ENCODE measurements at regions not wholly inside any gene's neighbourhood (a gene's known extent, or its start where the extent isn't known, plus 50 kb on each side); places are given as distances from the start of the nearest gene placed in this dataset.
"Not testable (repeated sequence)": the region's sequence is repeated elsewhere in the genome, so short reads cannot be mapped to it uniquely, and the experiment has no call there.

DNA sequence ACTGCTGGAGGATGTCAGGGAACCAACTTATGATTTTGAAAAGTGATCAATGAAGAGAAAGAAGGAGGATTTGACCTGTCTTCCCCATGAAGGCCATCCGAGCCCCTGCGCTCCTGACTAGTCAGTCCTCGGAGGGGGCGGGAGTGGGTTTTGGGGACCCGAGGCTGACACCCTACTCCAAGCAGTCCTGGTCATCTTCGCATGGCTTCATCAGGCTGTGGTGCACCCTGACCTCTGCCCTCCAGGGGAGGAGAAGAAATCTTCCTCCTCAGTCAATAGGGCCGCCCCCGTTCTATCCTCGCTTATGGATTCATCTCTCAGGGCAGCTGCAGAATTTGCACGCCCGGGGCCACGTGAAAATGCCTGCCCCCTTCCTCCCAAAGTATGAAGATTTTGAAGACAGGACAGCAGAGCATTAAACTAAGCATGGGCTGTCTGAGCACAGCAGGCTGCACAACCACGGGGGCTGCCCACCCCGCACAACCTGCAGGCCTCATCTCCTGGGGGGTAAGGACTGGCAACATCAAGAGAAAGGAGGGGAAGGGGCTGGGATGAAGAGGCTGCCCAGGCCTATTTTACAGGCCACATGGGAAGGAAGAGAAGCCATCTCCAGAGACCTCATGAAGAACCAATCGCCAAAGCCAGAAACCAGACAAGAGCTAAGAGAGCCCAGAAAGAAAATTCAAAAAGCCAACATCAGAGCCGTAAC, 138.1 kb upstream of the PHACTR3 start:
- DNase-seq = no peak

DNA sequence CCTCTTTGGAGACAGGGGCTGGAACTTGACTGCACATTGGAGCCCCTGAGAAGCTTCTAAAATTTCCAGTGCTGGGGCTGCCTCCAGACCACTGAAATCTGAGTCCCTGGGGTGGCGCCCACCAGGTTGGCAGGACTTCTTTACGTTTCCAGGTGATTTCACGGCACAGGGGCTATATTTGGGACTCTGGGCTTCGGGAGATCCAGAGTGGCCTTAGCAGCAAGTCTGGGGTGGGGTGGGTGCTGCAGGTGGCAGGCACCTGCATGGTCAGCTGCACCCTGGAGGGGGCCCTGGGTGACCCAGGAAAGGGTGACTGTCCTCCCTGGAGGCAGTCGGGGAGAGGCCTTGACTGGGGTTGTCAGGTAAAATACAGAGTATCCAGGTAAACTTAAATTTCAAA, 135.5 kb upstream of the PHACTR3 start:
- no peak for DNase-seq

DNA sequence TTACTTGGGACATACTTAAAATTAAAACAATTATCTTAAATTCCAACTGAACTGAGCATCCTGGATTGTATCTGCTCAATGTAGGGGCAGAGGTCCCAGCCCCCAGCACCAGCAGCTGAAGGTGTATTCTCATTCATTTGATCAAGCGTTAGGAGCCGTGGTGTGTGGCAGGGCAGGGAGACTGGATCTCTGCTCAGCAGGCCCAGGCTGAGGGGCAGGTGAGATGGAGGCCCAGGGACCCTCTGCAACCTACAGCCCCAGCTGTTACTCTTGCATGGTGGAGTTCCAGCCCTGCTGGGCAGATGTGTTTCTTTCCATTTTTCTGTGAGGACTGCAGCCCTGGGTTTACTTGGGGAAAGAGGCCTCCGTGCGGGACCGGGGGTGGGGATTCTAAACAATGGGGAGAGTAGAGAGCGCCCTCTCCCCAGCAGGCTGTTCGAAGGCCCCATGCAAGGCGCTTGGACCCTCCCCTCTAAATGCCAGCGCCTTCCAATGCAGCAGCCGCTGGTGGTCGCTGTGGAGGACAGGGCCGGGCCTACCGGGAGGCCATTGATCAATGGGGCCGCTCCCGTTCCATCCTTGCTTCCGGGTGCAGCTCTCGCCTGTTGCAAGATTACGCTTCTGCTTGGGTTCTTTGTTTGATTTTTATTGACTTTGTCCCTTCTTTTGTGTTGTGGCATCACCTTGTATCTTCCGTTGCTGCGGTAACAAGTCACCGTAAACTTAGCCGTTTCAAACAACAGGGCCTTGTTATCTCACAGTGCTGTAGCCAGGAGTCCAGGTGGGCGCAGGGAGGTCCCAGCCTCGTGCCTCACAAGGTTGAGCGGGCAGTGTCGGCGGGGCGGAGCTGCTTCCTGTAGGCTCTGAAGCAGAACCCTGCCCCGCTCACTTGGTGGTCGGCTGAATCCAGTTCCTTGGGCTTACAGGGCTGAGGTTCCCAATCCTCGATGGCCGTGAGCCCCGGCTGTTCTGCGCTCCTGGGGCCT, 134.8 kb upstream of the PHACTR3 start:
- DNase-seq = no peak

DNA sequence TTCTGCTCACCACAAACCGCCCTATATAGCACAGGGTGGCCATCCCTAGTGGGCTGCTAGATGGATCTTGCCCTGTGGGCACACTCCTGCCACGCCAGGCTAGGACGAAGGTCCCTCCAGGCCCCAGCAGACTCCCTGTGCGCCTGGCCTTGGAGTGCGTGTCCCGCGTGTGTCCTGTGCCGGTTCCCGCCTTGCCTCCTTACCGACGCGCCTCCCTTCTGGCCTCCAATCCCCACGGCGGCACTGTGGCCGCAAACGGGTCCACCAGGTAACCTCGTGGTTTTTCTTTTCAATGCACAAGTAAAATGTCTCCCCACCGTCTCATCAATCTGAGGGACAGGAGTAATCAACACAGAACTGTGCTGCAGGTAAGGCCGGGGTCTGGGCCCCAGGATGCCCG, 133.8 kb upstream of the PHACTR3 start:
- no peak for DNase-seq

DNA sequence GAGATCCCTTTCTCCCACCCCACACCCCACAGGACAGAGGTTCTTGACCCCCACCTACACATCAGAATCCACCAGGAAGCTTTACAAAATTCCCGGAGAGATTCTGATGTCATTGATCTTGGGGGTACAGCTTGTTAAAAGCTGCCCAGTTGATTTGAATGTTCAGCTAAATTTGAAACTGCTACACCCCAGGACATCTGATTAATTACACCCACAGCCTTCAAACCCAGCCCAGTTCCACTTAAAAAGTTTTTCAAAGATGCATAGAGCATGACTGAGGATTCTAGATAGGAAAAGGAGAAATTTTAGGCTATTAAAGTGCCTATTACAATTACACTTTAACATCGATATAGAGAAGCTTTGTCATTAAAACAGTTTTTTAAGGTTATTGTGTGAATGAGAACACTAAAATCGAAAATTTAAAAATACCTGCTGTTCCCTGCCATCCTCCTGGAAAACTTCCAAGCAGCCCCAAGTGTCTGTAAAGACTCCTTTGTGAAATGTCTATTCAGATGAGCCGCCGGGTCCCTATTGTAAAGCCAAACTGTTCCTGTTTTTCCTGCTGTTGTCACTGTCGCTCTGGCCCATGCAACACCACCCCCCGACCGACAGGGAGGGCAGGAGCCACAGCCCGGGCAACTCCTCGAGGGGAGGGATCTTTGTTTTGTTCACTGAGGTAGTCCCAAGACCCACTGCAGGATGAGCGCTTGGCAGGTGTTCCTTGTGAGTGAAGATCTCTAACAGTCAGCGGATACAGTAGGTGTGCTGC, 132.5 kb upstream of the PHACTR3 start:
- no peak for DNase-seq

DNA sequence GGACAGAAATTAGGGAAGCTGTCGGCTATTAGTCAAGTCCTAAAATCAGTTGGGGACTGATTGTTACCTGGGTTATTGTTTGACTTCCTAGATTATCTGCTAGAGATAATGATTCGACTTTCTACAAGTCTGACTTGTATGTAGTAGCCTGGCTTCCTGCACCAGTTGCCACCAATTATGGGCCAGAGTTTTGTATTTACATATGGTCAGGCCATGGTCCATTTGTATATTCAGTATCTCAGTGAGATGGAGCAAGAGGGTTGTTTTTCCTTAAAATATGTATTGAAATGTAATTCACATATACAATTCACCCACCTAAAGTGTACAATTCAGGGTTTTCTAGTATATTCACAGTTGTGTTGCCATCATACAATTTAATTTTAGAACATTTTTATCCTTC, 130.6 kb upstream of the PHACTR3 start:
- no peak for DNase-seq

DNA sequence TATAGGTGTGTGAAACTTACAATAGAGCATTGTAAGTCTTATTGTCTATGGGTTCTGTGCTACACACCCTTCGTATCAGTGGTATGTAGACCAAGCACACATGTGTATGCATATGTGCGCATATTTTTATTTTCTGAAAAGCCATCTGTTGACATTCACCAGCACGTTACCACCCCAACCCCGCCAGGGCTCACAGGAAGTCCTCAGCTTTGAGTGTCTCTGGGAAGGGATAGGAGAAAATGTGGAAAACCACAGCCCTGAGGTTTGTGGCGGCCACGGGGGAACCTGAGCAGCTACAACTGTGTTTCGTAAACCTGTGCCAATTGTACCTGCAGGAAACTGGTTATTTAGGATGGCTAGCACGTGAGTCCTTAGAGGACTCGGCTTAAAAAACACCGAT, 123.3 kb upstream of the PHACTR3 start:
- no peak for DNase-seq

DNA sequence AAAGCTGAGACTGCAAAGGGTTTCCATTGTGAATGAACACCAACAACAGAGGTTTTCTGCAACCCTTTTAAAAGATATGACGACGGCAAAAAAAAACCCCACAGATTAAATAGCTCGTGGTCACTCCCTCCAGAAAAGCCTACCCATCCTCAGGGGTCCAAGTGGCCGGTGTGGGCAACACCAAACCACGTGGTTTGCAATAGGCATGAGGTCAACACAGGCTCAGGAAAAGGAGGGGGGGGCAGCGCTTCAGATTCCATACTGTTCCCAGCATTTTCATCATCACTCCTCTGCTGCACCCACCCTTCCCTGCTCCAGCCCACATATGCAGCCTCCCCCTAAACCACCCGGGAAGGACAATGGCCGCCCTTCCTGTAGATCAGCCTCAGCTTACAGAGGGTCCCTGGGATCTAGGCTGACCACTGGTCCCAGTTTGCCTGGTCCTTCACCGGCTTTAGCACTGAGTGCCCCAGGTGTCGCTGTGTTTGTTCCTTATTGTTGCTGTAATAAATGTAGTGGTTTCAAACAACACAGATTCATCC, 122.8 kb upstream of the PHACTR3 start:
- no peak for DNase-seq

DNA sequence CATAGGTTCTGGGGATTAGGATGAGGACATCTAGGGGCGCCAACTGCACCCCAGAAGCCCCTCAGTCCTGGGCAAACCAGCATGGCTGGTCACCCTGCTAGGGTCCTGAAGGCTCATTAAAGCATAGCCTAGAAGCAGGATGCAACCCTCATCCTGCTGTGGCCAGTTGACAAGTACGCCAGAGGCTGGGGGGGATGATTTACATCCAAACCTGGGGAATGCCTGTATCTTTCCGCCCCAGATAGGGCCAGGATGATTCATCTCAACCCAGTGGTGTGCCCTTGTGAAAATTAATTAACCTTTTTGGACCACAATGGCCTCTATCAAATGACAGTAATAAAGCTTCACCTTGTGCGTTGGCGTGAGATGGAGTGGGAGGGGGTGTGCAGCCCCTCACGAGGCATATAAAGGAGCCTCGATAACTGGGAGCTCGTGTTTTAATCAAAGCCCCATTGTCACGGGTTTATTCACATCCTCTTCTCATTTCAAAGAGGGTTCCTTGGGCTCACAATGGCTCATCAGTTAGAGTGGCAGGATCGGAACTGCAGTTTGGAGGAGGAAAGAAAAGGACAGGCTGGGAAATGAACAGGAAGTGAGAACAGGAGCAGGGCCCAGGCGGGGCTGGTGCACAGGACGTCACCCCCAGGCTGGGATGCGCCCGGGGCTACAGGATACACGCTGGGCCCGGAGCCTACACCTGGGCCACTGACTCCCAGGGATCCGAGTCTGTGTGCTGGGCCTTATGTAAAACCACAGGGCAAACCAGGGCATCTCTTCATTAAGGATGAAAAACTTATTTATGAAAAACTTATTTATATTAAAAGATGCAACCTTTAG, 121.8 kb upstream of the PHACTR3 start:
- no peak for DNase-seq

DNA sequence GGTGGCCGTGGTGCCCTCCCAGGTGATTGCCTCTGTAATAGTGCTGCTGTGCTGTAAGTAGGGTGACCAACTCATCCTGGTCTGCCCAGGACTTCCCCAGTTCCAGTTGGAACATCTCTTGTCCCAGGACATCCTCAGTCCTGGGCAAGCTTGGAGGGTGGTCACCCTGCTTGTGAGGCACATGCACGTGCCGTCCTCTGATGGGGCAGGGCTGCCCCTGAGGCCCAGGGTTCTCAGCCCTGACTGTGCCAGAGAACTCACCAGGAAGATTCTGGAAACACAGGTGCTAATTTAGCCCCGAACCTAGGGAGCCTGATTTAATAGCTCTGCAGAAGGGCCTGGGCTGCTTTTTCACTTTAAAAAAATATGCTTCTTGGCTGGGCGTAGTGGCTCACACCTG, 120.9 kb upstream of the PHACTR3 start:
- no peak for DNase-seq

DNA sequence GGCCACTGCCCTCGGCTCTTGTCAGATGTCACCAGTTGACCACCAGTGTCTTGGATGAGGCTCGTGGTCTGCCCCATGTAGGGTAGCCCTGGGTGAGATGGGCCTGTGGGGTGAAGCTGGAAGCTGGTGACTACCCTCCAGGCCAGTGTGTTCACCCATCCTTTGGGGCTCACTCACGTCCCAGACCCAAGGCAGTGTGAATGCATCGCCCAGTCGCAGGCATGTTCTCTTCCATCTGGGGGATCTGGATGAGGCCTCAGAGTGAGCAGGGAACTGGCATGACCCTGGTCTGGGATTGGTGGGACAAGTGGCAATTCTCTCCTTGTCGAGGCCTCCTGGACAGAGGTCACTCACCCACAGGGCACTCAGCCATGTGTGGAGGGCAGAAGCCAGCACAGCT, 120.1 kb upstream of the PHACTR3 start:
- DNase-seq = no peak

DNA sequence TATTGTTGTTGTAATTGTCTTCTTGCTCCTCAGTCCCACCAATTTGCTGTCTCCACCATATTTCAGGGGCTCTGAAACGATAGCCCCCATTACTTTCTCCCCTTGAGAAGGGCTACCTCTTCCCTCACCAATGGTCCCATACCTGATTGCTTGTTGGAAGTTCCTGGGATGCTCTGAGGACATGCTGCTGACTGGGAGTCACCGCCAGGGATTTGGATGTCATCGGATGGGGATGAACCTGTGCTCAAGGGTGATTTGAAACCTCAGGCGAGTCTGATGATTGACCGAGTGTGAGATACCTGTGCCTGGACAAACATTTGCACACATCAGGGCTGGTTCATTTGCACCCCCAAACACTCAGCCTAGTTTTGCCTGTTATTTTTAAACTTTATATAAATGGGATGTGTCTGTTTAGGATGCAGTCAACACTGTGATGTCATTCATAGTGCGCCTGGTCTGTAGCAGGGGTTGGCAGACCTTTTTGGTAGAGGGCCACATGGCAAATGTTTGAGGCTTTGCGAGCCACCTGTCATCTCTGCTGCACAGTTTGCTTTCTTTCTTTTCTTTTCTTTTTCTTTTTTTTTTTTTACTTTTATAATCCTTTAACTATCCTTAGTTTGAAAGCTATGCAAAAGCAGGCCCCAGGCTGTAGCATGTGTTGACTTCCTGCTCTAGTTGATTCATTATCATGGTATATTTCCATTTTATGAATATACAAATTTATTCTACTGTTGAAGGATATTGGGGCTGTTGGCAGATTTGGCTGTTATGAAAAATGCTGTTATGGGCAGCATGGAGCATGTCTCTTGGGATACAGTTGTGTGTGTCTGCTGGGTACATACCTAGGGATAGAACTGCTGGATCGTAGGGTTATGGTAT, 118.5 kb upstream of the PHACTR3 start:
- DNase-seq = no peak

DNA sequence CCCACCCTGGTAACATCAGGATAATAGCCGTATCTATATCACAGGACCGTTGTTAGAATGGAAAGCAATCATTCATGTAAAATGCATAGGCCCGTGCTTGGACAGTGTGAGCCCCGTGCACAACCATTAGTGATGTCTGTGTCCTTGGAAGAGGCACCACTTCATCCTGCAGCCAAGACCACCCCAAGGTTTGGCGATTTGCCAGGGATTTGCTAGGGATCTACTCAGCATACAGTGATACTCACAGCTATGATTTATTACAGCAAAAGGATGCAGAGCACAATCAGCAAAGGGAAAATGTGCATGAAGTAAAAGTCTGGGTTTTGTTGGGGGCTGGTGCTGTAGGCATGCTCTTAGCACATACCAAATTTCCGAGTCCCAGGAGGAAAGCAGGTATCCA, 115.9 kb upstream of the PHACTR3 start:
- not testable (repeated sequence) for DNase-seq

DNA sequence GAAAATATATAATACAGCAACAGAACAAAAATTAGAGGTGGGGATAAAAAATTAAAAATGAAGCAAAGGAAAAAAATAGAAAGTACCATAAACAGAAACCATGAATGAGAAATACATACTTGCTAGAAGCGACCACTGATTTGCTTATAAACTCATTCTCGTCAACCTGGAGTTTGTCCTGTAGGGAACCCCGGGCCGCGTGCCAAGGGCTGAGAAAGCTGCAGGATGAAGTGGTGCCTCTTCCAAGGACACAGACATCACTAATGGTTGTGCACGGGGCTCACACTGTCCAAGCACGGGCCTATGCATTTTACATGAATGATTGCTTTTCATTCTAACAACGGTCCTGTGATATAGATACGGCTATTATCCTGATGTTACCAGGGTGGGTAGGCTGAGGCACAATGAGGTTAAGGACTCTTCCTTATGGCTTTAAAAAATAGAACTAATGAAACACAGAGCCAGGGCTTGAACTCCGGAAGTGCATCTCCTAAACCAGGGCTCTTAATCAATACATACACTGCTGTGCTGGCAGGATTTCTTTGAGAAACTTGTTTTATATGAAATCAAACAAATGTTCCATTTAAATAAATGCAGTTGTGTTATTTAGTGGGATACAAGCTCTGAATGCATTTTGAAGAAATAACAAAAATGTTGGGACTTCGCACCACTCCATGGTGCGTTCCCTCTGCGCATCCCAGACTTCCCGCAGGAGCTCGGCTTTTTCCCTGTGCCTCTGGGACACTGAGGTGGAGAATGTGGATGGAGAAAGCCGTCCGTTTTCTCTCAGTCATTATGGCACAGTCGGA, 113.9 kb upstream of the PHACTR3 start:
- not testable (repeated sequence) for DNase-seq

DNA sequence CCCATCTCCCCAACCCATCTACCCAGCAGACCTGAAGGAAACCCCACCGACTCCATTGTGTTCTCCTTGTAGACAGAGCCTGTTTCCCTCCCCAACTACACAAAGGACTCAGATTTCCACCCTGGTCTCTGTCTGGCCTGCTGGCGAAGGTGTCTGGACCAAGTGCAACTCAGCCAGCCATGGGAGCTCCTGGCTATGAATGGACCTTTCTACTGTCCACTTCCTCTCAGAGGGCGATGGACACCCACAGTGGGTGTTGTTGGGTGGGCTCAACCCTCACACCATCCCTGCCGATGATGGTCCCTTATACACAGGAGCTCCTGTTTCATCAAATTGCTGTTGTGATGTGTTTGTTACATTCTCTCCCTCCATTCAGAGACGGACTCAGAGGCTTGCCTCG, 112.5 kb upstream of the PHACTR3 start:
- DNase-seq = no peak

DNA sequence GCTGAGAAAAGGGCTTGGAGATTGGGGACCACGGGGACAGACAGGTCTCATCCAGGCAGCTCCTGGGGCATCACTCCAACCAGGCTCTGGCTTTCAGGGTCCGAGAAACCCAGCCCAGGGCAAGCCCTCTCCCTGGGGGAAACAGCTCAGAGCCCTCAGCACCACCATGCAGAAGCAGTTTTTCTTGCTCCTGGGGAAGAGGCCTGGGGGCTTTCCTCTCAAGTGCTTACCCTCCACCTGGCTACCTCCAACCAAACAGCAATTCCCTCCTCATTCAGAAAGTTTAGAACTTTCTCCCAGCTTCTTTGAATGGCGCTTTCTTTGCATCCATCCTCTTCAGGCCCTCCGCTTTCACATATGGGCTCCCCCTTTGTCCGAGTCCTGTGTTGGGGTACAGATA, 110.4 kb upstream of the PHACTR3 start:
- no peak for DNase-seq

DNA sequence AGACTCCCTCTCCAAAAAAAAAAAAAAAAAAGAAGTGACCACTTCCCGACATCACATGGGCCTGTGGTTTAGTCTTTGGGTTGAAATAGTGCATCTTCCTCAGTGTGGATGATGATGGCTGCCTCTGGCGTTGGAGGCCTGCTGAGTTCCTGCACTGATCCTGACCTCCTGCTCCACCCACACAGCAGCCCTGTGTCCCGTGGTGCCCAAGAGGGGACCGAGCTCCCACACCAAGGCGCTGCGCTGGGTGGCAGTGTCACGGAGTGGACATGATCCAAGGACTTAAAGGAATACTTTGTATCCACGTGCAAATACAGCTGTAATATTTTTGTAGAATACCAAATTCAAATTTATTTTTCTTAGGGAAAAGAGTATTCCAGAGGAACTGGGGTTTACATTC, 109.2 kb upstream of the PHACTR3 start:
- DNase-seq = no peak

DNA sequence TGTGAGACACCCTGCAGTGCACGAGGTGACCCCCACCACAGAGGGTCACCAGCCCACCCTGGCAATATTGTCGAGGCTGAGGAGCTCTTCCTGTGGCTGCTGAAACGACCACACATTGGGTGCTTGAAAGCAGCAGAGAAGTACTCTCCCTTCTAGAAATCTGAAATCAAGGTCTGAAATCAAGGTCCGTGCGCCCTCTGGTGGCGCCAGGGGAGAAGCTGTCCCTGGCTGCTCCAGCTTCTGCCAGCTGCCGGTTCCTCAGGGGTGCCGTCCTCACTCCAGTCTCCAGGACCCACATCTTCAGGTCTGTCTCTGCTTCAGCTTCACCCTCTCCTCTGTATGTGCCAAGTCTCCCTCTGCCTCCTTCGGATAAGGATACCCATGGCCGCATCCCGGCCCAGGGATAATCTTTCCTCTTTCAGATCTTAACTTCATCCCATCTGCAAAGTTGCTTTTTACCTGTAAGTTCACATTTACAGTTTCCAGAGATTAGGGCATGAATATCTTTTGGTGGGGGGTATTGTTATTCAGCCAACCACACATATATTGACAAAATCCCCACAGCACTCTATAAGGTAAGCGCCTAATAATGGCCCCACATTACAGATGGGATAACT, 108.3 kb upstream of the PHACTR3 start:
- DNase-seq = peak; percentile 36 to 59 (median 43)

DNA sequence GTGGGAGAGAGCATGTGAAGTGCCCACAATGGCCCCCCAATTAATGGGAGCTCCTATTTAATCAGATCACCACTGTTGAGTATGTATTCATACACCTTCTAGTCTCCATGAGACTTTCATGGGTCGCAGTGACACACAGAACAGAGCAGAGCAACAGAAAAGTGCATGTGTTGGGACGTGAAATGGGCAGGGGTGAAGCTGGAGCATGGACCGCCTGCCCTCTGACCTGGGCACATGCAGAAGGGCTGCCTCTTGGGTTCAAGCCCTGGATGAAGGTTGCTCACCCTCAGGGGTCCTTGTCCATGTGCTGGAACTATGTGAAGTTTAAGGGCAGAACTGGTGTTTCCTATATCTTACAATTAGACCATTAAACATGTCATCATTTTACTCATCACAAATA, 106.0 kb upstream of the PHACTR3 start:
- DNase-seq = no peak

DNA sequence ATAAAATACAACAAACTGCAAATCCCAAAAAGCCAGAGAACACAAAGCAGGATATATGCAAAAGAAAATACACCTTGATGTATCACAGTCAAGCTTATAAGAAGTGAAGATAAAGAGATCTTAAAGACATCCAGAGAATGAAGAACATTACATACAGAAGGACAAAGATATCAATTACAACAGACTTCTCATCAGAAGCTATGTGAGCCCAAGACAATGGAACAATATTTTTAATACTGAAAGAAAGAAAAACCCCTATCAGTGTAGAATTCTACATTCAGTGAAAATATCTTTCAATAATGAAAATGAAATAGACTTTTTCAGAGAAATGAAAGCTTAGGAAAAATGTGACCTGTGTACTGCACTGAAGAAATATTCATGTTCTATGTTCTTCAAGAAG, 104.5 kb upstream of the PHACTR3 start:
- no peak for DNase-seq
